Jurkat, Clone E6-1 (cell line): ENCODE measurements at regions not wholly inside any gene's neighbourhood (a gene's known extent, or its start where the extent isn't known, plus 50 kb on each side); places are given as distances from the start of the nearest gene placed in this dataset.
"Not testable (repeated sequence)": the region's sequence is repeated elsewhere in the genome, so short reads cannot be mapped to it uniquely, and the experiment has no call there.

Experiments
- DNase-seq: peaks from one replicate; pipeline ENCODE4 v3.0.0-alpha.2; 2011; ENCODE audit warnings: low read depth, low spot score
- H3K4me3 ChIP-seq: 2 replicates; pipeline ENCODE4 v1.5.1; 2011; ENCODE audit warnings: mild to moderate bottlenecking, low read length, control low read depth, moderate library complexity

- not testable (repeated sequence) for H3K4me3 ChIP-seq, DNase-seq
These were observed 117.8 kb upstream of the AKAP13 start for GRCh38 chr15:85262461-85263055.

GRCh38 chr15:85263842-85264440, 116.5 kb upstream of the AKAP13 start:
- not testable (repeated sequence) for DNase-seq, H3K4me3 ChIP-seq

GRCh38 chr15:85264614-85265190, 115.7 kb upstream of the AKAP13 start:
- H3K4me3 ChIP-seq: not testable (repeated sequence)

GRCh38 chr15:85267158-85267857, 113.1 kb upstream of the AKAP13 start:
- not testable (repeated sequence) for H3K4me3 ChIP-seq, DNase-seq

More at GRCh38 chr15:85264614-85265190, 115.7 kb upstream of the AKAP13 start:
- not testable (repeated sequence) for DNase-seq

- DNase-seq: no peak
- H3K4me3 ChIP-seq: no peak overlapping the region
These were observed 105.9 kb upstream of the AKAP13 start for GRCh38 chr15:85274315-85275050.

- no peak overlapping the region for H3K4me3 ChIP-seq
- DNase-seq: no peak
These were observed 103.9 kb upstream of the AKAP13 start for GRCh38 chr15:85276508-85276907.

GRCh38 chr15:85276921-85277320, 103.5 kb upstream of the AKAP13 start:
- no peak for DNase-seq
- H3K4me3 ChIP-seq: no peak overlapping the region

- no peak overlapping the region for H3K4me3 ChIP-seq
- DNase-seq: no peak
These were observed 102.5 kb upstream of the AKAP13 start for GRCh38 chr15:85277847-85278370.

GRCh38 chr15:85280203-85280602, 100.2 kb upstream of the AKAP13 start:
- DNase-seq: no peak

GRCh38 chr15:85281293-85281882, 99.0 kb upstream of the AKAP13 start:
- H3K4me3 ChIP-seq: no peak overlapping the region
- no peak for DNase-seq

More at GRCh38 chr15:85280203-85280602, 100.2 kb upstream of the AKAP13 start:
- H3K4me3 ChIP-seq: no peak overlapping the region

- no peak for DNase-seq
- no peak overlapping the region for H3K4me3 ChIP-seq
These were observed 97.8 kb upstream of the AKAP13 start for GRCh38 chr15:85282504-85283115.

- not testable (repeated sequence) for H3K4me3 ChIP-seq, DNase-seq
These were observed 96.6 kb upstream of the AKAP13 start for GRCh38 chr15:85283815-85284214.

GRCh38 chr15:85284497-85284896, 95.9 kb upstream of the AKAP13 start:
- no peak overlapping the region for H3K4me3 ChIP-seq
- DNase-seq: no peak

GRCh38 chr15:85289677-85290365, 90.6 kb upstream of the AKAP13 start:
- DNase-seq: no peak
- no peak overlapping the region for H3K4me3 ChIP-seq

- H3K4me3 ChIP-seq, DNase-seq: not testable (repeated sequence)
These were observed 87.8 kb upstream of the AKAP13 start for GRCh38 chr15:85292583-85292982.

GRCh38 chr15:85296615-85297402, 83.6 kb upstream of the AKAP13 start:
- H3K4me3 ChIP-seq: no peak overlapping the region
- peak; percentile 51 for DNase-seq

GRCh38 chr15:85297537-85297936, 82.9 kb upstream of the AKAP13 start:
- DNase-seq: no peak
- H3K4me3 ChIP-seq: no peak overlapping the region
